Tibial nerve (tissue), 4 donors: ENCODE measurements at regions not wholly inside any gene's neighbourhood (a gene's known extent, or its start where the extent isn't known, plus 50 kb on each side); places are given as distances from the start of the nearest gene placed in this dataset.

Experiments used
- EP300 ChIP-seq, 2 donors: sonication (generic); formaldehyde crosslinking; IDR thresholded peaks; one replicate each; pipeline ENCODE4 v1.6.1; 2017; ENCODE audit warnings: antibody characterized with exemption in 2 of 2, mild to moderate bottlenecking in 1 of 2
- POLR2A ChIP-seq, 2 donors: fragments of 450-650 bp; IDR thresholded peaks; one replicate each; pipeline ENCODE4 v1.6.1; 2017; ENCODE audit warnings: antibody characterized with exemption in 2 of 2, mild to moderate bottlenecking in 2 of 2, moderate library complexity in 2 of 2
- TF ChIP-seq, protein P1 (sequence below), 5 experiments: fragments of 200-600 bp in 3 of 5; fragments of 450-650 bp in 2 of 5; sonication (generic) in 3 of 5; IDR thresholded peaks; one replicate each; pipeline ENCODE4 v1.5.1; 2016 to 2019; ENCODE audit warnings: antibody characterized with exemption in 5 of 5, mild to moderate bottlenecking in 3 of 5, moderate library complexity in 2 of 5

DNA sequence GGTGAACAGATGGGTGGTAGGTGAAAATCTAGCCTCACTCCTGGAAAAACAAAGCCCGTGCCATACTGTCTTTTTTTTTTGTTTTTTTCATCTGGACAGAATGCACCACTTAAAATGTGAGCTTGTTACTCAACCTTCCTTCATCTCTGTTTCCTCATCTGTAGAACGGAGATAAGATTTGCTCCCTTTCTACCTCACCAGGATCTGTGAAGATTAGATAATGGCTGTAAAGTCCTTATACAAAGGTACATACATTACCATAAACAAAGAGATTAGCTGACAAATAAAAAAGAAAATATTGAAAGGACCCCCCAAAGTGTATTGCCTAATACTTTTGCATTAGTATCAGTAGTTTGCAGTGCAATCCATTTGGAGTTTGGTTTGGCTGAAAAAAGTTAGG is 75.4 kb upstream of the ZEB2 start:
- TF ChIP-seq, protein P1, sequence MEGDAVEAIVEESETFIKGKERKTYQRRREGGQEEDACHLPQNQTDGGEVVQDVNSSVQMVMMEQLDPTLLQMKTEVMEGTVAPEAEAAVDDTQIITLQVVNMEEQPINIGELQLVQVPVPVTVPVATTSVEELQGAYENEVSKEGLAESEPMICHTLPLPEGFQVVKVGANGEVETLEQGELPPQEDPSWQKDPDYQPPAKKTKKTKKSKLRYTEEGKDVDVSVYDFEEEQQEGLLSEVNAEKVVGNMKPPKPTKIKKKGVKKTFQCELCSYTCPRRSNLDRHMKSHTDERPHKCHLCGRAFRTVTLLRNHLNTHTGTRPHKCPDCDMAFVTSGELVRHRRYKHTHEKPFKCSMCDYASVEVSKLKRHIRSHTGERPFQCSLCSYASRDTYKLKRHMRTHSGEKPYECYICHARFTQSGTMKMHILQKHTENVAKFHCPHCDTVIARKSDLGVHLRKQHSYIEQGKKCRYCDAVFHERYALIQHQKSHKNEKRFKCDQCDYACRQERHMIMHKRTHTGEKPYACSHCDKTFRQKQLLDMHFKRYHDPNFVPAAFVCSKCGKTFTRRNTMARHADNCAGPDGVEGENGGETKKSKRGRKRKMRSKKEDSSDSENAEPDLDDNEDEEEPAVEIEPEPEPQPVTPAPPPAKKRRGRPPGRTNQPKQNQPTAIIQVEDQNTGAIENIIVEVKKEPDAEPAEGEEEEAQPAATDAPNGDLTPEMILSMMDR (IDR thresholded peaks at IDR 0.05) = no peak
- TF ChIP-seq POLR2A (IDR thresholded peaks at IDR 0.05) (no peak), EP300 (IDR thresholded peaks at IDR 0.05) (no peak)
